IMR-90 (cell line): ENCODE measurements at regions not wholly inside any gene's neighbourhood (a gene's known extent, or its start where the extent isn't known, plus 50 kb on each side); places are given as distances from the start of the nearest gene placed in this dataset.

ENCODE experiments used
- ATAC-seq: fragments of 200-7000 bp; cut with Tn5 transposase; 2 replicates; pipeline ENCODE4 v1.9.1; 2020; ENCODE audit warnings: low read depth, mild to moderate bottlenecking, moderate library complexity
- BruUV-seq: library from RNA; stranded (reverse); fragments of 400-500 nt; replicated peaks from 2 replicates; lab custom pipeline; 2021; lab: Mats Ljungman, UMichigan
- CTCF ChIA-PET: fragments of 300-600 bp; formaldehyde crosslinking; extraction: SDS; loops from one replicate; lab custom pipeline; 2021; ENCODE audit warnings: antibody characterized with exemption; lab: Yijun Ruan, JAX
- POLR2A ChIA-PET: fragments of 300-600 bp; sonication (Branson Sonifier 250); formaldehyde crosslinking; loops from one replicate; lab custom pipeline; 2022; ENCODE audit warnings: antibody characterized with exemption; ENCODE audit not compliant: unreplicated experiment; lab: Charles Lee
- DNase-seq: peaks from one replicate; pipeline ENCODE4 v3.0.0; 2013
- H2AFZ ChIP-seq: replicated peaks from 2 replicates; pipeline ENCODE3; 2013; ENCODE audit warnings: low read length, mild to moderate bottlenecking; ENCODE audit not compliant: poor library complexity
- H2AK5ac ChIP-seq: 2 replicates; pipeline ENCODE4 v1.6.1; 2013; ENCODE audit warnings: low read depth, low read length, inconsistent platforms
- H2AK9ac ChIP-seq: replicated peaks from 2 replicates; pipeline ENCODE3; 2013; ENCODE audit warnings: mild to moderate bottlenecking, low read depth, low read length, moderate library complexity; ENCODE audit not compliant: poor library complexity
- H2BK120ac ChIP-seq: 2 replicates; pipeline ENCODE4 v1.6.1; 2013; ENCODE audit warnings: low read depth, low read length, inconsistent platforms
- H2BK15ac ChIP-seq: 3 replicates; pipeline ENCODE4 v1.6.1; 2013; ENCODE audit warnings: low read depth, low read length, inconsistent platforms
- H2BK20ac ChIP-seq: 2 replicates; pipeline ENCODE4 v1.6.1; 2013; ENCODE audit warnings: low read depth, mild to moderate bottlenecking, inconsistent platforms, low read length, moderate library complexity
- H2BK5ac ChIP-seq: 2 replicates; pipeline ENCODE4 v1.6.1; 2013; ENCODE audit warnings: mild to moderate bottlenecking, low read depth, low read length, inconsistent platforms; ENCODE audit not compliant: poor library complexity, severe bottlenecking
- H3K14ac ChIP-seq: replicated peaks from 2 replicates; pipeline ENCODE4 v1.6.1; 2013; ENCODE audit warnings: low read depth, low read length, inconsistent platforms
- H3K18ac ChIP-seq: 2 replicates; pipeline ENCODE4 v1.6.1; 2013; ENCODE audit warnings: low read depth, low read length, control low read depth
- H3K23ac ChIP-seq: 2 replicates; pipeline ENCODE4 v1.6.1; 2013; ENCODE audit warnings: low read depth, low read length, inconsistent platforms
- H3K27ac ChIP-seq: 2 replicates; pipeline ENCODE4 v1.5.1; 2013; ENCODE audit warnings: mild to moderate bottlenecking, control low read depth, low read length; ENCODE audit not compliant: insufficient read depth
- H3K27me3 ChIP-seq: 2 replicates; pipeline ENCODE4 v1.6.1; 2013; ENCODE audit warnings: low read length; ENCODE audit not compliant: control insufficient read depth, insufficient read depth
- H3K36me3 ChIP-seq: 2 replicates; pipeline ENCODE4 v1.6.1; 2013; ENCODE audit warnings: low read length, mixed read lengths; ENCODE audit not compliant: control insufficient read depth, insufficient read depth
- H3K4ac ChIP-seq: 2 replicates; pipeline ENCODE4 v1.6.1; 2013; ENCODE audit warnings: low read depth, low read length, inconsistent platforms
- H3K4me1 ChIP-seq: 2 replicates; pipeline ENCODE4 v1.6.1; 2013; ENCODE audit warnings: low read length, mixed read lengths; ENCODE audit not compliant: control insufficient read depth, insufficient read depth
- H3K4me2 ChIP-seq: 2 replicates; pipeline ENCODE4 v1.6.1; 2013; ENCODE audit warnings: low read depth, mild to moderate bottlenecking, control low read depth, low read length, moderate library complexity
- H3K4me3 ChIP-seq: 2 replicates; pipeline ENCODE4 v1.5.1; 2013; ENCODE audit warnings: low read depth, mild to moderate bottlenecking, control low read depth, low read length, moderate library complexity; ENCODE audit not compliant: insufficient read depth
- H3K56ac ChIP-seq: 2 replicates; pipeline ENCODE4 v1.6.1; 2013; ENCODE audit warnings: low read length, inconsistent platforms; ENCODE audit not compliant: insufficient read depth; ENCODE audit errors: extremely low read depth
- H3K79me1 ChIP-seq, 2 experiments: 2 replicates each; pipeline ENCODE4 v1.6.1; 2013; ENCODE audit warnings: low read length in 2 of 2, inconsistent platforms in 1 of 2, low read depth in 1 of 2
- H3K9ac ChIP-seq: 2 replicates; pipeline ENCODE4 v1.6.1; 2013; ENCODE audit warnings: low read depth, low read length, control low read depth
- H3K9me1 ChIP-seq: 2 replicates; pipeline ENCODE4 v1.6.1; 2013; ENCODE audit warnings: low read length, inconsistent platforms; ENCODE audit not compliant: insufficient read depth
- H3K9me3 ChIP-seq: 2 replicates; pipeline ENCODE4 v1.6.1; 2013; ENCODE audit warnings: low read length; ENCODE audit not compliant: control insufficient read depth, insufficient read depth
- H4K20me1 ChIP-seq: 2 replicates; pipeline ENCODE4 v1.6.1; 2013; ENCODE audit warnings: low read length, inconsistent platforms; ENCODE audit not compliant: insufficient read depth
- H4K5ac ChIP-seq: 2 replicates; pipeline ENCODE4 v1.6.1; 2013; ENCODE audit warnings: mild to moderate bottlenecking, low read depth, low read length, control low read depth
- H4K8ac ChIP-seq, 2 experiments: 2 replicates each; pipeline ENCODE4 v1.6.1; 2013; ENCODE audit warnings: low read depth in 2 of 2, low read length in 2 of 2, control low read depth in 1 of 2, inconsistent platforms in 1 of 2
- H4K91ac ChIP-seq: 2 replicates; pipeline ENCODE4 v1.6.1; 2013; ENCODE audit warnings: low read depth, low read length, inconsistent platforms; ENCODE audit not compliant: insufficient read depth
- BHLHE40 ChIP-seq: fragments of 150-350 bp; IDR thresholded peaks from 2 replicates; pipeline ENCODE4 v1.6.1; 2016; ENCODE audit warnings: mild to moderate bottlenecking, low read depth, low read length
- CEBPB ChIP-seq: IDR thresholded peaks from 2 replicates; pipeline ENCODE4 v1.6.1; 2012; ENCODE audit warnings: low read depth, low read length, improper control_type of control experiment
- CHD1 ChIP-seq: IDR thresholded peaks from 2 replicates; pipeline ENCODE4 v1.6.1; 2012; ENCODE audit warnings: low read depth, low read length, improper control_type of control experiment
- ELK1 ChIP-seq: fragments of 150-350 bp; IDR thresholded peaks from 2 replicates; pipeline ENCODE4 v1.6.1; 2016; ENCODE audit warnings: low read depth, mild to moderate bottlenecking, low read length, moderate library complexity, borderline replicate concordance
- FOS ChIP-seq: fragments of 150-350 bp; IDR thresholded peaks from 2 replicates; pipeline ENCODE4 v1.6.1; 2016; ENCODE audit warnings: low read depth, low read length
- MAFK ChIP-seq: IDR thresholded peaks from 2 replicates; pipeline ENCODE4 v1.6.1; 2012; ENCODE audit warnings: low read depth, low read length, improper control_type of control experiment
- MAZ ChIP-seq: IDR thresholded peaks from 2 replicates; pipeline ENCODE4 v1.6.1; 2012; ENCODE audit warnings: low read depth, mild to moderate bottlenecking, low read length, improper control_type of control experiment, moderate library complexity, borderline replicate concordance
- MXI1 ChIP-seq: IDR thresholded peaks from 2 replicates; pipeline ENCODE4 v1.6.1; 2012; ENCODE audit warnings: low read depth, mild to moderate bottlenecking, low read length, moderate library complexity, borderline replicate concordance
- NFE2L2 ChIP-seq: fragments of 150-350 bp; IDR thresholded peaks from 2 replicates; pipeline ENCODE4 v1.6.1; 2016; ENCODE audit warnings: low read depth, mild to moderate bottlenecking, low read length
- POLR2A ChIP-seq: IDR thresholded peaks from 2 replicates; pipeline ENCODE4 v1.6.1; 2012; ENCODE audit warnings: mild to moderate bottlenecking, low read depth, low read length
- RAD21 ChIP-seq: IDR thresholded peaks from 2 replicates; pipeline ENCODE4 v1.6.1; 2012; ENCODE audit warnings: low read length, improper control_type of control experiment
- RCOR1 ChIP-seq: IDR thresholded peaks from 2 replicates; pipeline ENCODE4 v1.6.1; 2012; ENCODE audit warnings: mild to moderate bottlenecking, low read length, improper control_type of control experiment; ENCODE audit not compliant: insufficient replicate concordance
- RFX5 ChIP-seq: IDR thresholded peaks from 2 replicates; pipeline ENCODE4 v1.8.0; 2012; ENCODE audit warnings: low read depth, mild to moderate bottlenecking, low read length, moderate library complexity
- SMC3 ChIP-seq: fragments of 150-350 bp; IDR thresholded peaks from 2 replicates; pipeline ENCODE4 v1.6.1; 2016; ENCODE audit warnings: low read depth, mild to moderate bottlenecking, antibody characterized with exemption, low read length, moderate library complexity
- USF2 ChIP-seq: fragments of 150-350 bp; IDR thresholded peaks from 2 replicates; pipeline ENCODE4 v1.6.1; 2017; ENCODE audit warnings: mild to moderate bottlenecking, antibody characterized with exemption, low read length, low read depth
- WGBS, 2 experiments: methylation state at CpG; one replicate each; pipeline versions ENCODE4 v1.1.5 to v1.1.7; 2013; ENCODE audit warnings: missing lambda C conversion rate in 2 of 2; ENCODE audit not compliant: insufficient read length in 1 of 2; ENCODE audit errors: extremely low coverage in 2 of 2; 5-methylcytosine and 5-hydroxymethylcytosine counted together
- dilution Hi-C: fragments of 300-500 bp; cut with HindIII; formaldehyde crosslinking; loops from one replicate; pipeline ENCODE4 v1.14.3; 2018; ENCODE audit warnings: low sequenced_read_pairs; ENCODE audit not compliant: unreplicated experiment
- in situ Hi-C: fragments of 300-500 bp; cut with MboI; formaldehyde crosslinking; loops from 3 replicates; pipeline ENCODE4 v1.14.3; 2019; ENCODE audit warnings: low sequenced_read_pairs, inconsistent platforms, mixed read lengths
- intact Hi-C: fragments of 100-400 bp; cut with micrococcal nuclease; formaldehyde crosslinking; loops from 2 replicates; pipeline ENCODE4 v1.10.0; 2022
- TF ChIP-seq, protein P1 (sequence below): conservative IDR thresholded peaks from 2 replicates; pipeline ENCODE4 v1.5.1; 2012; ENCODE audit warnings: mild to moderate bottlenecking, low read depth, low read length, improper control_type of control experiment

GRCh38 chr16:54346041-54346440 is 59.5 kb upstream of the IRX3 start:
- ChIA-PET POLR2A (no interaction called here), CTCF (no interaction called here)
- no peaks in the 10 kb centered on the region for H3K36me3 ChIP-seq
- ATAC-seq: no peak
- H3K27ac ChIP-seq: no peak overlapping the region
- no peak overlapping the region for H2BK15ac ChIP-seq
- H3K79me1 ChIP-seq: no peaks in the 10 kb centered on the region
- no peak for DNase-seq
- intact Hi-C loops: no loop called here
- no CpG with 5 or more reads among the region's 3 CpGs for WGBS, 2 experiments
- no peak overlapping the region for H3K56ac ChIP-seq
- H3K4me1 ChIP-seq: no peaks in the 10 kb centered on the region
- H3K4me3 ChIP-seq: no peak overlapping the region
- dilution Hi-C loops: no loop called here
- no peak overlapping the region for H4K8ac ChIP-seq
- no peak overlapping the region for H4K91ac ChIP-seq
- TF ChIP-seq CHD1: no peak
- no peak for TF ChIP-seq USF2
- no peak for TF ChIP-seq RAD21
- no peak for TF ChIP-seq FOS
- no peak for TF ChIP-seq CEBPB
- TF ChIP-seq, protein P1, sequence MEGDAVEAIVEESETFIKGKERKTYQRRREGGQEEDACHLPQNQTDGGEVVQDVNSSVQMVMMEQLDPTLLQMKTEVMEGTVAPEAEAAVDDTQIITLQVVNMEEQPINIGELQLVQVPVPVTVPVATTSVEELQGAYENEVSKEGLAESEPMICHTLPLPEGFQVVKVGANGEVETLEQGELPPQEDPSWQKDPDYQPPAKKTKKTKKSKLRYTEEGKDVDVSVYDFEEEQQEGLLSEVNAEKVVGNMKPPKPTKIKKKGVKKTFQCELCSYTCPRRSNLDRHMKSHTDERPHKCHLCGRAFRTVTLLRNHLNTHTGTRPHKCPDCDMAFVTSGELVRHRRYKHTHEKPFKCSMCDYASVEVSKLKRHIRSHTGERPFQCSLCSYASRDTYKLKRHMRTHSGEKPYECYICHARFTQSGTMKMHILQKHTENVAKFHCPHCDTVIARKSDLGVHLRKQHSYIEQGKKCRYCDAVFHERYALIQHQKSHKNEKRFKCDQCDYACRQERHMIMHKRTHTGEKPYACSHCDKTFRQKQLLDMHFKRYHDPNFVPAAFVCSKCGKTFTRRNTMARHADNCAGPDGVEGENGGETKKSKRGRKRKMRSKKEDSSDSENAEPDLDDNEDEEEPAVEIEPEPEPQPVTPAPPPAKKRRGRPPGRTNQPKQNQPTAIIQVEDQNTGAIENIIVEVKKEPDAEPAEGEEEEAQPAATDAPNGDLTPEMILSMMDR: no peak
- no peak for TF ChIP-seq RCOR1
- no peak for TF ChIP-seq NFE2L2
- no peak for TF ChIP-seq MAFK
- no peak for TF ChIP-seq POLR2A
- no peak for TF ChIP-seq ELK1
- no peak for TF ChIP-seq SMC3
- TF ChIP-seq RFX5: no peak
- TF ChIP-seq MAZ: no peak
- no peak for TF ChIP-seq BHLHE40
- TF ChIP-seq MXI1: no peak
- no peak overlapping the region for H3K4me2 ChIP-seq
- no peak overlapping the region for H2BK20ac ChIP-seq
- H2BK5ac ChIP-seq: no peak overlapping the region
- no peak overlapping the region for H3K4ac ChIP-seq
- no peaks in the 10 kb centered on the region for H4K20me1 ChIP-seq
- no peak overlapping the region for H3K9ac ChIP-seq
- H2AK5ac ChIP-seq: no peak overlapping the region
- in situ Hi-C loops: no loop called here
- no peaks in the 10 kb centered on the region; the same call in 1 of the 2 replicates for H3K27me3 ChIP-seq
- no peaks in the 10 kb centered on the region for H3K9me1 ChIP-seq
- BruUV-seq: no TSS peak
- H3K18ac ChIP-seq: no peak overlapping the region
- no peak overlapping the region for H4K5ac ChIP-seq
- no peak overlapping the region for H2AFZ ChIP-seq
- H2BK120ac ChIP-seq: no peak overlapping the region
- no peak overlapping the region for H3K14ac ChIP-seq
- H3K9me3 ChIP-seq: no peaks in the 10 kb centered on the region
- H2AK9ac ChIP-seq: no peak overlapping the region
- no peak overlapping the region for H3K23ac ChIP-seq
